ENCODE measurements at regions not wholly inside any gene's neighbourhood (a gene's known extent, or its start where the extent isn't known, plus 50 kb on each side); places are given as distances from the start of the nearest gene placed in this dataset.
"Not testable (repeated sequence)": the region's sequence is repeated elsewhere in the genome, so short reads cannot be mapped to it uniquely, and the experiment has no call there.

- Mint-ChIP-seq H3K9me3 (no peaks in the 10 kb centered on the region), H3K4me3 (no peak overlapping the region)
- POLR2A ChIA-PET = no interaction called here
Measured at GRCh38 chr21:30030416-30030815, 90.6 kb upstream of the GRIK1 start.

GRCh38 chr21:30028537-30028936, 88.7 kb upstream of the GRIK1 start:
- CTCF ChIA-PET = no interaction called here
- intact Hi-C loops (cut with micrococcal nuclease) = no loop called here
- H3K9me3 Mint-ChIP-seq = no peaks in the 10 kb centered on the region
- no peak overlapping the region for H3K27ac Mint-ChIP-seq
- H3K4me3 Mint-ChIP-seq = no peak overlapping the region
- no peak for DNase-seq
- POLR2A ChIA-PET = no interaction called here
- no peaks in the 10 kb centered on the region for H3K36me3 Mint-ChIP-seq
- H3K4me1 Mint-ChIP-seq (ENCODE audit: low read depth) = no peaks in the 10 kb centered on the region
- H3K27me3 Mint-ChIP-seq = no peaks in the 10 kb centered on the region

More at GRCh38 chr21:30030416-30030815, 90.6 kb upstream of the GRIK1 start:
- DNase-seq = no peak
- CTCF ChIA-PET = no interaction called here
- Mint-ChIP-seq H3K4me1 (ENCODE audit: low read depth) (no peaks in the 10 kb centered on the region), H3K27me3 (no peaks in the 10 kb centered on the region), H3K27ac (no peak overlapping the region), H3K36me3 (no peaks in the 10 kb centered on the region)
- intact Hi-C loops (cut with micrococcal nuclease) = no loop called here

- Mint-ChIP-seq H3K4me3 (no peak overlapping the region), H3K9me3 (no peaks in the 10 kb centered on the region), H3K27me3 (no peaks in the 10 kb centered on the region), H3K36me3 (no peaks in the 10 kb centered on the region), H3K27ac (no peak overlapping the region), H3K4me1 (ENCODE audit: low read depth) (no peaks in the 10 kb centered on the region)
- intact Hi-C loops (cut with micrococcal nuclease) = no loop called here
- ChIA-PET POLR2A (no interaction called here), CTCF (interaction anchor here (2.6 kb wide), 1 partner anchor 16 kb away, joined by 9 read pairs; no protein-coding TSS in a partner anchor)
- DNase-seq = no peak
Measured at GRCh38 chr21:30027986-30028385, 88.2 kb upstream of the GRIK1 start.

GRCh38 chr21:30023056-30023455, 83.3 kb upstream of the GRIK1 start:
- H3K9me3 Mint-ChIP-seq; CTCF ChIA-PET; H3K4me1 Mint-ChIP-seq (ENCODE audit: low read depth): not testable (repeated sequence)

GRCh38 chr21:30014886-30015285, 75.1 kb upstream of the GRIK1 start:
- H3K27me3 Mint-ChIP-seq = no peaks in the 10 kb centered on the region
- CTCF ChIA-PET = no interaction called here

More at GRCh38 chr21:30023056-30023455, 83.3 kb upstream of the GRIK1 start:
- H3K27me3 Mint-ChIP-seq; POLR2A ChIA-PET; DNase-seq; H3K27ac Mint-ChIP-seq; intact Hi-C loops (cut with micrococcal nuclease); H3K36me3 Mint-ChIP-seq; H3K4me3 Mint-ChIP-seq: not testable (repeated sequence)

GRCh38 chr21:29991624-29992023, 51.8 kb upstream of the GRIK1 start:
- H3K4me3 Mint-ChIP-seq = no peak overlapping the region
- no peaks in the 10 kb centered on the region for H3K4me1 Mint-ChIP-seq (ENCODE audit: low read depth)

More at GRCh38 chr21:30014886-30015285, 75.1 kb upstream of the GRIK1 start:
- intact Hi-C loops (cut with micrococcal nuclease) = no loop called here
- Mint-ChIP-seq H3K4me3 (no peak overlapping the region), H3K4me1 (ENCODE audit: low read depth) (no peaks in the 10 kb centered on the region), H3K9me3 (peaks cover 10% of the 10 kb centered on the region), H3K27ac (no peak overlapping the region), H3K36me3 (no peaks in the 10 kb centered on the region)
- POLR2A ChIA-PET = no interaction called here
- DNase-seq = no peak

GRCh38 chr21:29989634-29990234, 49.9 kb upstream of the GRIK1 start:
- H3K27ac Mint-ChIP-seq = no peak overlapping the region
- CTCF ChIA-PET = no interaction called here
- H3K4me1 Mint-ChIP-seq (ENCODE audit: low read depth) = no peaks in the 10 kb centered on the region
- no peak overlapping the region for H3K4me3 Mint-ChIP-seq
- no peak for DNase-seq
- intact Hi-C loops (cut with micrococcal nuclease) = no loop called here
- POLR2A ChIA-PET = no interaction called here
- no peaks in the 10 kb centered on the region for H3K36me3 Mint-ChIP-seq
- no peaks in the 10 kb centered on the region for H3K27me3 Mint-ChIP-seq
- H3K9me3 Mint-ChIP-seq = peaks cover 7% of the 10 kb centered on the region

More at GRCh38 chr21:29991624-29992023, 51.8 kb upstream of the GRIK1 start:
- no peaks in the 10 kb centered on the region for H3K27me3 Mint-ChIP-seq
- no peaks in the 10 kb centered on the region for H3K36me3 Mint-ChIP-seq
- POLR2A ChIA-PET = no interaction called here
- H3K9me3 Mint-ChIP-seq = no peaks in the 10 kb centered on the region
- DNase-seq = no peak
- H3K27ac Mint-ChIP-seq = no peak overlapping the region
- CTCF ChIA-PET = no interaction called here
- intact Hi-C loops (cut with micrococcal nuclease) = no loop called here

All from activated CD4-positive, alpha-beta memory T cell treated with anti-CD3 and anti-CD28 coated beads for 36 hours (primary cell).